ENCODE measurements at regions not wholly inside any gene's neighbourhood (a gene's known extent, or its start where the extent isn't known, plus 50 kb on each side); places are given as distances from the start of the nearest gene placed in this dataset.
A peak's percentile ranks its signal among the peaks of the same experiment; 100 is the strongest.
"Not testable (repeated sequence)": the region's sequence is repeated elsewhere in the genome, so short reads cannot be mapped to it uniquely, and the experiment has no call there.

GRCh38 chr6:37089783-37090182 is 80.2 kb upstream of the PIM1 start:
- DNase-seq (ENCODE audit: low read depth), result no peak
- TF ChIP-seq, protein P1, sequence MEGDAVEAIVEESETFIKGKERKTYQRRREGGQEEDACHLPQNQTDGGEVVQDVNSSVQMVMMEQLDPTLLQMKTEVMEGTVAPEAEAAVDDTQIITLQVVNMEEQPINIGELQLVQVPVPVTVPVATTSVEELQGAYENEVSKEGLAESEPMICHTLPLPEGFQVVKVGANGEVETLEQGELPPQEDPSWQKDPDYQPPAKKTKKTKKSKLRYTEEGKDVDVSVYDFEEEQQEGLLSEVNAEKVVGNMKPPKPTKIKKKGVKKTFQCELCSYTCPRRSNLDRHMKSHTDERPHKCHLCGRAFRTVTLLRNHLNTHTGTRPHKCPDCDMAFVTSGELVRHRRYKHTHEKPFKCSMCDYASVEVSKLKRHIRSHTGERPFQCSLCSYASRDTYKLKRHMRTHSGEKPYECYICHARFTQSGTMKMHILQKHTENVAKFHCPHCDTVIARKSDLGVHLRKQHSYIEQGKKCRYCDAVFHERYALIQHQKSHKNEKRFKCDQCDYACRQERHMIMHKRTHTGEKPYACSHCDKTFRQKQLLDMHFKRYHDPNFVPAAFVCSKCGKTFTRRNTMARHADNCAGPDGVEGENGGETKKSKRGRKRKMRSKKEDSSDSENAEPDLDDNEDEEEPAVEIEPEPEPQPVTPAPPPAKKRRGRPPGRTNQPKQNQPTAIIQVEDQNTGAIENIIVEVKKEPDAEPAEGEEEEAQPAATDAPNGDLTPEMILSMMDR (conservative IDR thresholded peaks at IDR 0.05; ENCODE audit: control insufficient read depth, insufficient read depth, low read depth, low read length), result no peak
- H3K4me3 ChIP-seq (ENCODE audit: control insufficient read depth, low read depth, low read length), result no peak overlapping the region

GRCh38 chr6:37091104-37091503 is 78.8 kb upstream of the PIM1 start:
- not testable (repeated sequence) for DNase-seq (ENCODE audit: low read depth)

GRCh38 chr6:37091586-37091985 is 78.4 kb upstream of the PIM1 start:
- peak; percentile 51 for DNase-seq (ENCODE audit: low read depth)
- not testable (repeated sequence) for H3K4me3 ChIP-seq (ENCODE audit: control insufficient read depth, low read depth, low read length)

More at GRCh38 chr6:37091104-37091503, 78.8 kb upstream of the PIM1 start:
- not testable (repeated sequence) for H3K4me3 ChIP-seq (ENCODE audit: control insufficient read depth, low read depth, low read length)

- TF ChIP-seq, protein P1 (conservative IDR thresholded peaks at IDR 0.05; ENCODE audit: control insufficient read depth, insufficient read depth, low read depth, low read length), result no peak
- DNase-seq (ENCODE audit: low read depth), result no peak
These were observed 76.8 kb upstream of the PIM1 start for GRCh38 chr6:37092923-37093727.

GRCh38 chr6:37093728-37094069 is 76.3 kb upstream of the PIM1 start:
- H3K4me3 ChIP-seq (ENCODE audit: control insufficient read depth, low read depth, low read length), result no peak overlapping the region
- TF ChIP-seq, protein P1 (conservative IDR thresholded peaks at IDR 0.05; ENCODE audit: control insufficient read depth, insufficient read depth, low read depth, low read length), result no peak
- DNase-seq (ENCODE audit: low read depth), result no peak

More at GRCh38 chr6:37092923-37093727, 76.8 kb upstream of the PIM1 start:
- no peak overlapping the region for H3K4me3 ChIP-seq (ENCODE audit: control insufficient read depth, low read depth, low read length)

- DNase-seq (ENCODE audit: low read depth), result no peak
- no peak overlapping the region for H3K4me3 ChIP-seq (ENCODE audit: control insufficient read depth, low read depth, low read length)
- TF ChIP-seq, protein P1 (conservative IDR thresholded peaks at IDR 0.05; ENCODE audit: control insufficient read depth, insufficient read depth, low read depth, low read length), result no peak
These were observed 74.0 kb upstream of the PIM1 start for GRCh38 chr6:37095997-37096396.

DNA sequence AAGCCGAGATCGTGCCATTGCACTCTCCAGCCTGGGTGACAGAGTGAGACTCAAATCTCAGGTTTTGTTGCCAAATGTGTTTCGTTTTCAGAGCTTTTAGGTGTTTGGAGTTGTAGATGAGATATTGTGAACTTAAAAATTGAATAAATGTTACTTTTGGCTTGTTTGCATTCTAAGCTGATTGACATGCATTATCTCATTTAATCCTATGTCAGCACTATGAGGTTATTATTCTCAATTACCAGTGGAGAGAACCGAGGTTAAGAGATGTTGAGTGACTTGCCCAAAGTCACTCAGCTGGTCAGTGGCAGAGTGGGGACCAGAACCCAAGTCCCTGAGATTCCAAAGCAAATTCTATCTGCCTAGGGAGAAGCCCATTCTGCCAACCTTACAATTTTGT is 72.6 kb upstream of the PIM1 start:
- DNase-seq (ENCODE audit: low read depth), result no peak
- no peak overlapping the region for H3K4me3 ChIP-seq (ENCODE audit: control insufficient read depth, low read depth, low read length)
- TF ChIP-seq, protein P1 (conservative IDR thresholded peaks at IDR 0.05; ENCODE audit: control insufficient read depth, insufficient read depth, low read depth, low read length), result no peak

- TF ChIP-seq, protein P1 (conservative IDR thresholded peaks at IDR 0.05; ENCODE audit: control insufficient read depth, insufficient read depth, low read depth, low read length), result no peak
- DNase-seq (ENCODE audit: low read depth), result no peak
These were observed 70.5 kb upstream of the PIM1 start for GRCh38 chr6:37099442-37099841.

More at GRCh38 chr6:37099442-37099841, 70.5 kb upstream of the PIM1 start:
- H3K4me3 ChIP-seq (ENCODE audit: control insufficient read depth, low read depth, low read length), result no peak overlapping the region

All from fibroblast of mammary gland (primary cell).